Activated CD8-positive, alpha-beta T cell treated with anti-CD3 and anti-CD28 coated beads for 36 hours (primary cell): ENCODE measurements at regions not wholly inside any gene's neighbourhood (a gene's known extent, or its start where the extent isn't known, plus 50 kb on each side); places are given as distances from the start of the nearest gene placed in this dataset.

Source experiments
- ATAC-seq: fragments of 200-7000 bp; cut with Tn5 transposase; one replicate; pipeline ENCODE4 v1.10.0; 2021; ENCODE audit warnings: mild to moderate bottlenecking, moderate library complexity
- CTCF ChIA-PET: fragments of 350-600 bp; sonication (Branson Sonifier 250); formaldehyde crosslinking; loops from one replicate; lab custom pipeline; 2021; ENCODE audit warnings: antibody characterized with exemption; lab: Charles Lee
- POLR2A ChIA-PET: fragments of 350-600 bp; sonication (Branson Sonifier 250); formaldehyde crosslinking; loops from one replicate; lab custom pipeline; 2021; ENCODE audit warnings: antibody characterized with exemption; lab: Charles Lee
- DNase-seq: peaks from one replicate; pipeline ENCODE4 v3.0.0-alpha.2; 2020
- H3K27ac Mint-ChIP-seq: one replicate; pipeline ENCODE4 v1.8.0; 2021; ENCODE audit warnings: mild to moderate bottlenecking, mixed read lengths
- H3K27me3 Mint-ChIP-seq: one replicate; pipeline ENCODE4 v1.8.0; 2021; ENCODE audit warnings: mixed read lengths
- H3K36me3 Mint-ChIP-seq: one replicate; pipeline ENCODE4 v1.8.0; 2021; ENCODE audit warnings: low read depth, mixed read lengths
- H3K4me1 Mint-ChIP-seq: one replicate; pipeline ENCODE4 v1.8.0; 2021; ENCODE audit warnings: low read depth, mixed read lengths
- H3K4me3 Mint-ChIP-seq: one replicate; pipeline ENCODE4 v1.8.0; 2021; ENCODE audit warnings: mild to moderate bottlenecking, moderate library complexity, mixed read lengths
- H3K9me3 Mint-ChIP-seq: one replicate; pipeline ENCODE4 v1.8.0; 2021; ENCODE audit warnings: mixed read lengths
- intact Hi-C: fragments of 100-400 bp; cut with micrococcal nuclease; formaldehyde crosslinking; loops from one replicate; pipeline ENCODE4 v1.10.0; 2022
- TF ChIP-seq, protein P1 (sequence below): fragments of 200-600 bp; IDR thresholded peaks from one replicate; pipeline ENCODE4 v1.8.0; 2022; ENCODE audit warnings: antibody characterized with exemption, mild to moderate bottlenecking

DNA sequence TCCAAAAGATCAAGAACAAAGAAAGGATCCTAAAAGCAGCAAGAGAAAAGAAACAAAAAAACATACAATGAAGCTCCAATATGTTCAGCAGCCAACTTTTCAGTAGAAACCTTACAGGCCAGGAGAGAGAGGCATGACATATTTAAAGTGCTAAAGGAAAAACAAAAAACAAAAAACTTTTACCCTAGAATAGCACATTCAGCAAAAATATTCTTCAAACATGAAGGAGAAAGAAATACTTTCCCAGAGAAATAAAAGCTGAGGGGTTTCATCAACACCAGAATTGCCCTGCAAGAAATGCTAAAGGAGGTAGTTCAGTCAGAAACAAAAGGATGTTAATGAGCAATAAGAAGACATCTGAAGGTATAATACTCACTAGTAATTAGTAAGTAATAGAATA is 753.5 kb upstream of the POT1 start:
- H3K4me3 Mint-ChIP-seq = no peak overlapping the region
- TF ChIP-seq, protein P1, sequence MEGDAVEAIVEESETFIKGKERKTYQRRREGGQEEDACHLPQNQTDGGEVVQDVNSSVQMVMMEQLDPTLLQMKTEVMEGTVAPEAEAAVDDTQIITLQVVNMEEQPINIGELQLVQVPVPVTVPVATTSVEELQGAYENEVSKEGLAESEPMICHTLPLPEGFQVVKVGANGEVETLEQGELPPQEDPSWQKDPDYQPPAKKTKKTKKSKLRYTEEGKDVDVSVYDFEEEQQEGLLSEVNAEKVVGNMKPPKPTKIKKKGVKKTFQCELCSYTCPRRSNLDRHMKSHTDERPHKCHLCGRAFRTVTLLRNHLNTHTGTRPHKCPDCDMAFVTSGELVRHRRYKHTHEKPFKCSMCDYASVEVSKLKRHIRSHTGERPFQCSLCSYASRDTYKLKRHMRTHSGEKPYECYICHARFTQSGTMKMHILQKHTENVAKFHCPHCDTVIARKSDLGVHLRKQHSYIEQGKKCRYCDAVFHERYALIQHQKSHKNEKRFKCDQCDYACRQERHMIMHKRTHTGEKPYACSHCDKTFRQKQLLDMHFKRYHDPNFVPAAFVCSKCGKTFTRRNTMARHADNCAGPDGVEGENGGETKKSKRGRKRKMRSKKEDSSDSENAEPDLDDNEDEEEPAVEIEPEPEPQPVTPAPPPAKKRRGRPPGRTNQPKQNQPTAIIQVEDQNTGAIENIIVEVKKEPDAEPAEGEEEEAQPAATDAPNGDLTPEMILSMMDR = no peak
- POLR2A ChIA-PET = no interaction called here

DNA sequence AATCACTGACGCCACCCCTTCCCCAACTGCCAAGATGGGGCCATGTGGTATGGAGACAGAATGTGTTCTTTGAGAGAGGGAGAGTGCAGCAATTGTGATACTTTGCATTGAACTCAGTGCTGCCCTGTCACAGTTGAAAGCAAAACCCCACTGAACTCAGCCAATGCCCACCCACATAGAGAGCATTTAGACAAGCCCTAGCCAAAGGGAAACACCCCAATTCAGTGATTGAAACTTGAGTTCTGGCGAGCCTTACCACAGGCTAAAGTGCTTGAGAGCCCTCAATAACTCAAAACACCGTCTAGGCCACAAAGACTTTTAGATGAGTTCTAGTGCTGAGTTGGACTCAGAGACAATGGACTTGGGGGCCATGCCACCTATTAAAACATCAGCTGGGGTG is 751.9 kb upstream of the POT1 start:
- ATAC-seq (no peak), DNase-seq (no peak)
- intact Hi-C loops = no loop called here
- ChIA-PET POLR2A (no interaction called here), CTCF (no interaction called here)
- TF ChIP-seq, protein P1 = no peak
- Mint-ChIP-seq H3K27ac (no peak overlapping the region), H3K9me3 (peaks cover 2% of the 10 kb centered on the region), H3K36me3 (no peaks in the 10 kb centered on the region), H3K27me3 (no peaks in the 10 kb centered on the region), H3K4me1 (no peaks in the 10 kb centered on the region), H3K4me3 (no peak overlapping the region)

More for the DNA sequence above, 753.5 kb upstream of the POT1 start:
- CTCF ChIA-PET = no interaction called here
- ATAC-seq = no peak
- no peaks in the 10 kb centered on the region for H3K4me1 Mint-ChIP-seq
- intact Hi-C loops = no loop called here
- H3K9me3 Mint-ChIP-seq = peaks cover 2% of the 10 kb centered on the region
- H3K36me3 Mint-ChIP-seq = no peaks in the 10 kb centered on the region
- DNase-seq = no peak
- no peak overlapping the region for H3K27ac Mint-ChIP-seq
- H3K27me3 Mint-ChIP-seq = no peaks in the 10 kb centered on the region

DNA sequence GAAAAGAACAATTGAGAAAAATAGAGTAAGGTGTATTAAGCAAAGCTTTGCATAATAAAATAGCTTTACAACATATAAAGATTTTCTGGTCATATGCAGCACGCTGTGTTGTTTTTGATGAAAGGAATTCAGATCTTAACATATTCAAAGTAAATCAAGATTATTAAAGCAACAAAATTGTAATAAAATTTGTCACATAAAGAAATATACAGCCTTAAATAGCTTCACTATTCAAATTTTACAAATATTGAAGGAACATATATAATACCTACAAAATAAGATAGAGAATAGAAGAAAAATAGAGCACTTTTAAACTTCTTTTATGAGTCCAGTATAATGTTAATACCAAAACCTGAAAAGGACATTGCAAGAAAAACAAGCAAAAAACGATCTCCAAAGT is 749.1 kb upstream of the POT1 start:
- Mint-ChIP-seq H3K9me3 (peaks cover 2% of the 10 kb centered on the region), H3K4me1 (no peaks in the 10 kb centered on the region), H3K36me3 (no peaks in the 10 kb centered on the region), H3K27ac (no peak overlapping the region), H3K4me3 (no peak overlapping the region), H3K27me3 (no peaks in the 10 kb centered on the region)
- ATAC-seq = no peak
- intact Hi-C loops = no loop called here
- ChIA-PET POLR2A (no interaction called here), CTCF (no interaction called here)
- TF ChIP-seq, protein P1 = no peak
- no peak for DNase-seq

DNA sequence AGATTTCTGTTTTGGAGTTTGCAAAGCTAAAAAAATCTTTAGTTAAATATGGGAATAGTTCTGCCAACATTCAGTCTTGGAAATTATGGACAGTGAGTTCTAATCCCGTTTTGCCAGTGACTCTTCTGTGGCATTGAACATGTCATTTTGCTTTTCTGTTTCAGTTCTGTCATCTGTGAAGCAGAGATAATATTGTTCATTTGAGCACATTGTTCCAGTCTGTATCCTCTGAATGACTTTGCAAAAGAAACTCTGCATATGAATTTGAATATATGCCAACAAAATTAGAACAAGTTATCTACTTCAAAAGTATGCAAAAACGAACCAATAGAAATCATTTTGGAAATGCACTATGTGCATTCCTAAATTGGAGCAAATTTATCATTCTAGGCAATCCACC is 746.0 kb upstream of the POT1 start:
- no peak for ATAC-seq
- no peaks in the 10 kb centered on the region for H3K4me1 Mint-ChIP-seq
- TF ChIP-seq, protein P1 = no peak
- H3K4me3 Mint-ChIP-seq = no peak overlapping the region
- POLR2A ChIA-PET = no interaction called here
- no peaks in the 10 kb centered on the region for H3K36me3 Mint-ChIP-seq
- CTCF ChIA-PET = no interaction called here
- no peak overlapping the region for H3K27ac Mint-ChIP-seq
- DNase-seq = no peak
- H3K27me3 Mint-ChIP-seq = no peaks in the 10 kb centered on the region
- intact Hi-C loops = no loop called here
- H3K9me3 Mint-ChIP-seq = peaks cover 3% of the 10 kb centered on the region

DNA sequence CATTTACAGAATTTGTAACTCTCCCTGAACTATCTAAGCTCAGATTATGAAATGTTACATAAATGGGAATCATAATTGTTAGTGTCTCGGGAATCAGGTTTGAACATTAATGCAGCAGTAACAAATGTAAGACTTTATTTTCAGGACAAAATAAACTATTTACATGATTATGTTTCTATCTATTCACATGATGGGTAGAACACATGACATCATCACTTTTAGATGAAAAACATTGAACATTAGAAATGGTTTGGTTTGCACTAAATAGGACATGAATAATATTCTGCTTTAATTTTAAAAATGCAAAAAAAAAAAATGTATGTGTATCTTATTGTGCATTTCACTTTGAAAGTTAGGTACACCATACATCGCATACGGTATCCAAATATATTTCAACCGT is 745.5 kb upstream of the POT1 start:
- H3K4me3 Mint-ChIP-seq = no peak overlapping the region
- intact Hi-C loops = no loop called here
- H3K4me1 Mint-ChIP-seq = no peaks in the 10 kb centered on the region
- peaks cover 3% of the 10 kb centered on the region for H3K9me3 Mint-ChIP-seq
- H3K36me3 Mint-ChIP-seq = no peaks in the 10 kb centered on the region
- no peaks in the 10 kb centered on the region for H3K27me3 Mint-ChIP-seq
- ATAC-seq (no peak), DNase-seq (no peak)
- POLR2A ChIA-PET = no interaction called here
- H3K27ac Mint-ChIP-seq = no peak overlapping the region
- CTCF ChIA-PET = no interaction called here
- TF ChIP-seq, protein P1 = no peak
